PC-3 (cell line): ENCODE measurements at regions not wholly inside any gene's neighbourhood (a gene's known extent, or its start where the extent isn't known, plus 50 kb on each side); places are given as distances from the start of the nearest gene placed in this dataset.

Experiments used
- EZH2 ChIP-seq: fragments of 300-600 bp; sonication (generic); IDR thresholded peaks from one replicate; pipeline ENCODE4 v1.6.1; 2017; ENCODE audit warnings: antibody characterized with exemption, mild to moderate bottlenecking, low read length; ENCODE audit not compliant: unreplicated experiment
- EZH2phosphoT487 ChIP-seq: fragments of 300-600 bp; sonication (generic); IDR thresholded peaks from 2 replicates; pipeline ENCODE4 v1.6.1; 2018; ENCODE audit warnings: mild to moderate bottlenecking, antibody characterized with exemption, low read length, borderline replicate concordance
- TF ChIP-seq, protein P1 (sequence below): fragments of 300-600 bp; sonication (generic); conservative IDR thresholded peaks from 2 replicates; pipeline ENCODE4 v1.5.1; 2017; ENCODE audit warnings: antibody characterized with exemption, low read depth, mild to moderate bottlenecking, low read length

DNA sequence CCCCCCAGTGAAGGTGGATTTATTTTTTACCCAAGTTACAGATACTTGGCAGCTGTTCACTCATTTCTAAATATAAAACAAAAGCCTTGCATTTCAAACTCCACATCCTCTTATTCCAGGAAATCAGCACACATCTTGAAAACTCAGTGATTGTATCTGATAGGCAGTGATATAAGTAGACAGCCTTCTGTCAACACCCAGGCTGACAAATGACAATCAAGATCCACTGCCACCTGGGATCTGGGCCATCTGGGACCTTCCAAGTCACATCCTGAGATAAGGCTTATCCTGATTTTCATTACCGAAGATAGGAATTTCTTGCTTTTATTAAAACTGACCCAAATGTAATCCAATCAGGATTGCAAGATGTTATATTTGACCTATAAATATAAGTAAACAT is 201.3 kb upstream of the PUM3 start:
- TF ChIP-seq, protein P1, sequence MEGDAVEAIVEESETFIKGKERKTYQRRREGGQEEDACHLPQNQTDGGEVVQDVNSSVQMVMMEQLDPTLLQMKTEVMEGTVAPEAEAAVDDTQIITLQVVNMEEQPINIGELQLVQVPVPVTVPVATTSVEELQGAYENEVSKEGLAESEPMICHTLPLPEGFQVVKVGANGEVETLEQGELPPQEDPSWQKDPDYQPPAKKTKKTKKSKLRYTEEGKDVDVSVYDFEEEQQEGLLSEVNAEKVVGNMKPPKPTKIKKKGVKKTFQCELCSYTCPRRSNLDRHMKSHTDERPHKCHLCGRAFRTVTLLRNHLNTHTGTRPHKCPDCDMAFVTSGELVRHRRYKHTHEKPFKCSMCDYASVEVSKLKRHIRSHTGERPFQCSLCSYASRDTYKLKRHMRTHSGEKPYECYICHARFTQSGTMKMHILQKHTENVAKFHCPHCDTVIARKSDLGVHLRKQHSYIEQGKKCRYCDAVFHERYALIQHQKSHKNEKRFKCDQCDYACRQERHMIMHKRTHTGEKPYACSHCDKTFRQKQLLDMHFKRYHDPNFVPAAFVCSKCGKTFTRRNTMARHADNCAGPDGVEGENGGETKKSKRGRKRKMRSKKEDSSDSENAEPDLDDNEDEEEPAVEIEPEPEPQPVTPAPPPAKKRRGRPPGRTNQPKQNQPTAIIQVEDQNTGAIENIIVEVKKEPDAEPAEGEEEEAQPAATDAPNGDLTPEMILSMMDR = no peak
- TF ChIP-seq EZH2phosphoT487 (no peak), EZH2 (no peak)
